ENCODE measurements at regions not wholly inside any gene's neighbourhood (a gene's known extent, or its start where the extent isn't known, plus 50 kb on each side); places are given as distances from the start of the nearest gene placed in this dataset.

DNA sequence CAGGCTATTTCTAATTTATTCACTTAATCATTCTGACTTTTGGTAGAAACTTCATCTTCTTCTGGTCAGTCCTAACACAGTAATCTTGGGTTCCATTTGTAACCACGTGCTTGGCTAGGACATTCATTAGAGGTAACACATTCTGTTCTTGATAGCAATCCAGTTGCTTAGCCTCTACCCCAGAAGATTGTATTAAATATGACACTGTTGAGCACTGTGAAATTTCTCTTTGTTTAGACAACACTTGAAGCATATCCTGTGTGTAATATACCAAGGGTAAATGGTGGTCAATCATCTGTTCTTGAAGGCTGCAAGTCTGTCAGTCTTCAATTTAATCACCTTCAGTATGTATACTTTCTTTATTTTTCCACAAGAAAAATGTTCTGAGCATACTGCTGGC, 523.0 kb downstream of the ANKRD50 start (continued):
- TF ChIP-seq SIN3A (IDR thresholded peaks at IDR 0.05; ENCODE audit: borderline replicate concordance, low read depth, low read length) = no peak
- no peak for TF ChIP-seq FOXJ3 (CRISPR knock-in tag; IDR thresholded peaks at IDR 0.05)
- no peak for TF ChIP-seq YY1 (IDR thresholded peaks at IDR 0.05; ENCODE audit: low read depth)
- no peak for TF ChIP-seq CHD2 (IDR thresholded peaks at IDR 0.05; ENCODE audit: low read length, partially characterized antibody)

DNA sequence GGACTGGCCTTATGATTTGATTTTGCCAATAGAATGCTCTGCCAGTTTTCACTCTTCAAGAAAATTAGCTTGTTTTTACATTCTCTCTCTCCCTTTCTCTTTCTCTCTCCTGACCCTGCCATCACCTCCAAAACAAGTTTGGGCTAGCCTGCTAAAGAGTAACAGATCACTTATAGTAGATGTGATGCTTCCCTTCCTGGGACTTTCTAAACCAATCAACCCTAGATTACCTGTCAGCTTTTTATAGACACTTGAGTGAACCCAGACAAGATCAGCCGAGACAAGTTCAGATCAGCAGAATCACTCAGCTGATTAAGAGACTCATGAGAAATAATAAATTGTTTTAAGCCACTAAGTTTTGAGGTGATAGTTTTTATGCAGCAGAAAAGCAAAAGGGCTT, 521.2 kb downstream of the ANKRD50 start:
- Histone ChIP-seq H3K36me3 (replicated peaks in 1 of 2; ENCODE audit: control insufficient read depth in 1 of 2, insufficient read depth in 2 of 2, low read length in 1 of 2) (no peaks in the 10 kb centered on the region), H3K27me3 (ENCODE audit: insufficient read depth) (no peaks in the 10 kb centered on the region), H3K9me3 (no peaks in the 10 kb centered on the region), H3K4me3 (ENCODE audit: low read depth in 2 of 2, low read length in 1 of 2) (no peak overlapping the region), H3F3A (replicated peaks; ENCODE audit: insufficient read depth) (no peaks in the 10 kb centered on the region), H3K79me2 (ENCODE audit: insufficient read depth) (no peaks in the 10 kb centered on the region), H3K9ac (no peak overlapping the region), H3K4me1 (ENCODE audit: control insufficient read depth in 1 of 2, insufficient read depth in 2 of 2, low read depth in 1 of 2, low read length in 1 of 2) (no peaks in the 10 kb centered on the region), H4K20me1 (ENCODE audit: insufficient read depth) (no peaks in the 10 kb centered on the region), H3K4me2 (no peak overlapping the region), H2AFZ (ENCODE audit: low read depth) (no peak overlapping the region), H3K9me2 (no peaks in the 10 kb centered on the region), H3K27ac (ENCODE audit: low read depth in 2 of 2, low read length in 1 of 2) (no peak overlapping the region)
- 63% methylated on average over 1 of the region's 1 CpG for WGBS (ENCODE audit: low lambda C conversion rate)
- ChIA-PET CTCF (interaction anchor here (0.9 kb wide), 1 partner anchor 20 kb away, joined by 3 read pairs; no protein-coding TSS in a partner anchor), POLR2A (no interaction called here)
- no peak for DNase-seq
- TF ChIP-seq FOSL2 (IDR thresholded peaks at IDR 0.05; ENCODE audit: borderline replicate concordance, low read depth) (no peak), EZH2phosphoT487 (IDR thresholded peaks at IDR 0.05; ENCODE audit: borderline replicate concordance, low read depth) (no peak), ZBTB33 (IDR thresholded peaks at IDR 0.05; ENCODE audit: borderline replicate concordance, low read depth) (no peak), POLR2AphosphoS5 (IDR thresholded peaks at IDR 0.05; ENCODE audit: low read depth, low read length) (no peak)

DNA sequence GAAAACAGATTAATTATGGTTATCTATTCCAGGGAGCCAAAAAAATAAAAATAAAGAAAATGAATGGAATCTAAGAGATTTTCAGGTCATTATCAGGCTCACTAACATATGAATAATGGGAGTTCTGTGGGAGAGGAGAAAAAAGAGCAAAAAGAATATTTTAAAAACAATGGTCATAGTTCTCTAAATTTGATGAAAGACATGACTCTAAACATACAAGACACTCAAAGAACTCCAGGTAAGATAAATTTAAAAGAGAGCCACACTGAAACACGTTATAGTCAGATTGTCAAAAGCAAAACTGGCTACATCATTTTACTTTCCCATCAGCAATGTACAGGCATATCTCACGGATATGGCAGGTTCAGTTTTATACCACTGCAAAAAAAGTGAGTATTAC, 520.0 kb downstream of the ANKRD50 start:
- no peaks in the 10 kb centered on the region for H3K4me1 ChIP-seq (ENCODE audit: control insufficient read depth in 1 of 2, insufficient read depth in 2 of 2, low read depth in 1 of 2, low read length in 1 of 2)
- ChIA-PET POLR2A (interaction anchor here (0.6 kb wide), 1 partner anchor 20 kb away, joined by 3 read pairs; no protein-coding TSS in a partner anchor), CTCF (no interaction called here)
- H3K9ac ChIP-seq = no peak overlapping the region
- no peaks in the 10 kb centered on the region for H3K9me2 ChIP-seq
- no peak overlapping the region for H3K27ac ChIP-seq (ENCODE audit: low read depth in 2 of 2, low read length in 1 of 2)
- no peaks in the 10 kb centered on the region for H3K36me3 ChIP-seq (replicated peaks in 1 of 2; ENCODE audit: control insufficient read depth in 1 of 2, insufficient read depth in 2 of 2, low read length in 1 of 2)
- no peak overlapping the region for H3K4me2 ChIP-seq
- no peaks in the 10 kb centered on the region for H3K27me3 ChIP-seq (ENCODE audit: insufficient read depth)
- H4K20me1 ChIP-seq (ENCODE audit: insufficient read depth) = no peaks in the 10 kb centered on the region
- TF ChIP-seq RCOR1 (IDR thresholded peaks at IDR 0.05; ENCODE audit: low read length) (no peak), YY1 (IDR thresholded peaks at IDR 0.05; ENCODE audit: low read depth) (no peak), ELF1 (IDR thresholded peaks at IDR 0.05) (no peak), GABPA (IDR thresholded peaks at IDR 0.05; ENCODE audit: low read depth) (no peak), MEF2A (IDR thresholded peaks at IDR 0.05; ENCODE audit: borderline replicate concordance, low read depth) (no peak), CHD2 (IDR thresholded peaks at IDR 0.05; ENCODE audit: low read length, partially characterized antibody) (no peak), NRF1 (IDR thresholded peaks at IDR 0.05; ENCODE audit: low read depth, low read length) (no peak), MAX (IDR thresholded peaks at IDR 0.05; ENCODE audit: low read depth) (no peak)
- H3K79me2 ChIP-seq (ENCODE audit: insufficient read depth) = no peaks in the 10 kb centered on the region
- no peak overlapping the region for H2AFZ ChIP-seq (ENCODE audit: low read depth)
- no peaks in the 10 kb centered on the region for H3F3A ChIP-seq (replicated peaks; ENCODE audit: insufficient read depth)
- no peak overlapping the region for H3K4me3 ChIP-seq (ENCODE audit: low read depth in 2 of 2, low read length in 1 of 2)
- no peak for DNase-seq
- WGBS (ENCODE audit: low lambda C conversion rate) = 34% methylated on average over 2 of the region's 2 CpGs
- H3K9me3 ChIP-seq = no peaks in the 10 kb centered on the region

Measured in SK-N-SH (cell line).